HFFc6 (cell line): ENCODE measurements at regions not wholly inside any gene's neighbourhood (a gene's known extent, or its start where the extent isn't known, plus 50 kb on each side); places are given as distances from the start of the nearest gene placed in this dataset.
"Not testable (repeated sequence)": the region's sequence is repeated elsewhere in the genome, so short reads cannot be mapped to it uniquely, and the experiment has no call there.

Experiments used
- DNase-seq: peaks from one replicate; pipeline ENCODE4 v3.0.0-alpha.2; 2018
- H3K27ac Mint-ChIP-seq: 2 replicates; pipeline ENCODE4 v1.8.0; 2020; ENCODE audit warnings: mild to moderate bottlenecking, mixed read lengths
- H3K27me3 Mint-ChIP-seq: 2 replicates; pipeline ENCODE4 v1.8.0; 2021; ENCODE audit warnings: mild to moderate bottlenecking, moderate library complexity, mixed read lengths; ENCODE audit not compliant: insufficient read depth
- H3K36me3 Mint-ChIP-seq: 2 replicates; pipeline ENCODE4 v1.8.0; 2021; ENCODE audit warnings: low read depth, mixed read lengths
- H3K4me1 Mint-ChIP-seq: 2 replicates; pipeline ENCODE4 v1.8.0; 2020; ENCODE audit warnings: low read depth, mixed read lengths
- H3K4me3 Mint-ChIP-seq: 2 replicates; pipeline ENCODE4 v1.8.0; 2020; ENCODE audit warnings: mild to moderate bottlenecking, moderate library complexity, mixed read lengths
- H3K9me3 Mint-ChIP-seq: 2 replicates; pipeline ENCODE4 v1.8.0; 2020; ENCODE audit warnings: mild to moderate bottlenecking, mixed read lengths
- TF ChIP-seq, protein P1 (sequence below): fragments of 200-600 bp; sonication (generic); IDR thresholded peaks from 2 replicates; pipeline ENCODE4 v1.5.0; 2021; ENCODE audit warnings: antibody characterized with exemption, mild to moderate bottlenecking

- no peaks in the 10 kb centered on the region for H3K36me3 Mint-ChIP-seq
- TF ChIP-seq, protein P1, sequence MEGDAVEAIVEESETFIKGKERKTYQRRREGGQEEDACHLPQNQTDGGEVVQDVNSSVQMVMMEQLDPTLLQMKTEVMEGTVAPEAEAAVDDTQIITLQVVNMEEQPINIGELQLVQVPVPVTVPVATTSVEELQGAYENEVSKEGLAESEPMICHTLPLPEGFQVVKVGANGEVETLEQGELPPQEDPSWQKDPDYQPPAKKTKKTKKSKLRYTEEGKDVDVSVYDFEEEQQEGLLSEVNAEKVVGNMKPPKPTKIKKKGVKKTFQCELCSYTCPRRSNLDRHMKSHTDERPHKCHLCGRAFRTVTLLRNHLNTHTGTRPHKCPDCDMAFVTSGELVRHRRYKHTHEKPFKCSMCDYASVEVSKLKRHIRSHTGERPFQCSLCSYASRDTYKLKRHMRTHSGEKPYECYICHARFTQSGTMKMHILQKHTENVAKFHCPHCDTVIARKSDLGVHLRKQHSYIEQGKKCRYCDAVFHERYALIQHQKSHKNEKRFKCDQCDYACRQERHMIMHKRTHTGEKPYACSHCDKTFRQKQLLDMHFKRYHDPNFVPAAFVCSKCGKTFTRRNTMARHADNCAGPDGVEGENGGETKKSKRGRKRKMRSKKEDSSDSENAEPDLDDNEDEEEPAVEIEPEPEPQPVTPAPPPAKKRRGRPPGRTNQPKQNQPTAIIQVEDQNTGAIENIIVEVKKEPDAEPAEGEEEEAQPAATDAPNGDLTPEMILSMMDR: no peak
- H3K4me1 Mint-ChIP-seq: no peaks in the 10 kb centered on the region
- H3K27me3 Mint-ChIP-seq: no peaks in the 10 kb centered on the region
- H3K27ac Mint-ChIP-seq: no peak overlapping the region
- peaks cover 11% of the 10 kb centered on the region for H3K9me3 Mint-ChIP-seq
- DNase-seq: no peak
- H3K4me3 Mint-ChIP-seq: no peak overlapping the region
Measured at GRCh38 chr13:81117416-81117815, 776.5 kb upstream of the SPRY2 start.

- DNase-seq: no peak
- H3K4me3 Mint-ChIP-seq: no peak overlapping the region
Measured at GRCh38 chr13:81116461-81117282, 775.7 kb upstream of the SPRY2 start.

DNA sequence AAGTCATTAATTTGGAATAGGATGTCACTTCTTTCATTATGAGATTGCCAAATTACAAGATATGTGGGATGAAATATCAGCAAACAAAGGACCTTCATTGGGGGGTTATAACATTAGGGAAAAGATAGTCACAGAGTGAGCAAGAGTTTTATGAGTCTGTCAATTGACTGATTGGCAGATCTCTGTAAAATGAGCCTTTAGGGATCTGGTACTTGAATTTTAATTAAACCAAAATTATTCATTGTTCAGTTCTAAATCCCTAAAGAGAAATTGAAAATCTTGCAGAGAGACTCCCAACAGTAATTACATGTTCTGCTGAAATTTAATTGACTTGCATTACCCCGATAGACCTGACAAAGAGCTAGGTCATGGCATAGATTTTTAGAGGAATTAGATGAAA is 768.1 kb upstream of the SPRY2 start:
- Mint-ChIP-seq H3K27ac (no peak overlapping the region), H3K4me1 (no peaks in the 10 kb centered on the region), H3K36me3 (no peaks in the 10 kb centered on the region), H3K9me3 (peaks cover 12% of the 10 kb centered on the region), H3K4me3 (no peak overlapping the region), H3K27me3 (no peaks in the 10 kb centered on the region)
- no peak for DNase-seq
- TF ChIP-seq, protein P1: no peak

More at GRCh38 chr13:81116461-81117282, 775.7 kb upstream of the SPRY2 start:
- Mint-ChIP-seq H3K9me3 (peaks cover 11% of the 10 kb centered on the region), H3K36me3 (no peaks in the 10 kb centered on the region), H3K4me1 (no peaks in the 10 kb centered on the region), H3K27me3 (no peaks in the 10 kb centered on the region), H3K27ac (no peak overlapping the region)
- TF ChIP-seq, protein P1: no peak

- no peak overlapping the region for H3K27ac Mint-ChIP-seq
- no peaks in the 10 kb centered on the region for H3K36me3 Mint-ChIP-seq
- TF ChIP-seq, protein P1: no peak
- H3K9me3 Mint-ChIP-seq: peaks cover 18% of the 10 kb centered on the region
- no peaks in the 10 kb centered on the region for H3K4me1 Mint-ChIP-seq
- no peak overlapping the region for H3K4me3 Mint-ChIP-seq
- H3K27me3 Mint-ChIP-seq: no peaks in the 10 kb centered on the region
- DNase-seq: no peak
Measured at GRCh38 chr13:81106348-81106747, 765.4 kb upstream of the SPRY2 start.

- Mint-ChIP-seq H3K9me3 (peaks cover 32% of the 10 kb centered on the region), H3K4me3 (no peak overlapping the region), H3K36me3 (no peaks in the 10 kb centered on the region), H3K4me1 (no peaks in the 10 kb centered on the region), H3K27me3 (no peaks in the 10 kb centered on the region), H3K27ac (no peak overlapping the region)
- DNase-seq: no peak
- TF ChIP-seq, protein P1: no peak
Measured at GRCh38 chr13:81104035-81104715, 763.2 kb upstream of the SPRY2 start.

DNA sequence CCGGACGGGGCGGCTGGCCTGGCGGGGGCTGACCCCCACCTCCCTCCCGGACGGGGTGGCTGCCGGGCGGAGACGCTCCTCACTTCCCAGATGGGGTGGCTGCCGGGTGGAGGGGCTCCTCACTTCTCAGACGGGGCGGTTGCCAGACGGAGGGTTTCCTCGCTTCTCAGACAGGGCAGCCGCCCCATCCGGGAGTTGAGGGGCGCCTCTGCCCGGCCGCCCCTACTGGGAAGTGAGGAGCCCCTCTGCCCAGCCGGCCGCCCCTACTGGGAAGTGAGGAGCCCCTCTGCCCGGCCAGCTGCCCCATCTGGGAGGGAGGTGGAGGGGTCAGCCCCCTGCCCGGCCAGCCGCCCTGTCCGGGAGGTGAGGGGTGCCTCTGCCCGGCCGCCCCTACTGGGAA is 761.1 kb upstream of the SPRY2 start:
- H3K9me3 Mint-ChIP-seq: peaks cover 32% of the 10 kb centered on the region
- not testable (repeated sequence) for H3K27ac Mint-ChIP-seq, H3K36me3 Mint-ChIP-seq, DNase-seq, H3K4me1 Mint-ChIP-seq, H3K27me3 Mint-ChIP-seq, H3K4me3 Mint-ChIP-seq
